GM12892 (cell line): ENCODE measurements at regions not wholly inside any gene's neighbourhood (a gene's known extent, or its start where the extent isn't known, plus 50 kb on each side); places are given as distances from the start of the nearest gene placed in this dataset.

Source experiments
- POLR2A ChIP-seq: IDR thresholded peaks from 2 replicates; pipeline ENCODE4 v1.6.1; 2011; ENCODE audit warnings: low read depth, low read length, control low read depth
- POLR2AphosphoS5 ChIP-seq: IDR thresholded peaks from 2 replicates; pipeline ENCODE4 v1.6.1; 2011; ENCODE audit warnings: low read depth, low read length, control low read depth
- TAF1 ChIP-seq: IDR thresholded peaks from 2 replicates; pipeline ENCODE4 v1.6.1; 2011; ENCODE audit warnings: low read depth, mild to moderate bottlenecking, control low read depth, low read length, borderline replicate concordance

GRCh38 chr7:93044147-93044810 lies 73.5 kb downstream of the SAMD9 start:
- TF ChIP-seq POLR2A (no peak), POLR2AphosphoS5 (no peak), TAF1 (no peak)
